HFFc6 (cell line): ENCODE measurements at regions not wholly inside any gene's neighbourhood (a gene's known extent, or its start where the extent isn't known, plus 50 kb on each side); places are given as distances from the start of the nearest gene placed in this dataset.

ENCODE experiments used
- DNase-seq: peaks from one replicate; pipeline ENCODE4 v3.0.0-alpha.2; 2018
- H3K27ac Mint-ChIP-seq: 2 replicates; pipeline ENCODE4 v1.8.0; 2020; ENCODE audit warnings: mild to moderate bottlenecking, mixed read lengths
- H3K27me3 Mint-ChIP-seq: 2 replicates; pipeline ENCODE4 v1.8.0; 2021; ENCODE audit warnings: mild to moderate bottlenecking, moderate library complexity, mixed read lengths; ENCODE audit not compliant: insufficient read depth
- H3K36me3 Mint-ChIP-seq: 2 replicates; pipeline ENCODE4 v1.8.0; 2021; ENCODE audit warnings: low read depth, mixed read lengths
- H3K4me1 Mint-ChIP-seq: 2 replicates; pipeline ENCODE4 v1.8.0; 2020; ENCODE audit warnings: low read depth, mixed read lengths
- H3K4me3 Mint-ChIP-seq: 2 replicates; pipeline ENCODE4 v1.8.0; 2020; ENCODE audit warnings: mild to moderate bottlenecking, moderate library complexity, mixed read lengths
- H3K9me3 Mint-ChIP-seq: 2 replicates; pipeline ENCODE4 v1.8.0; 2020; ENCODE audit warnings: mild to moderate bottlenecking, mixed read lengths
- TF ChIP-seq, protein P1 (sequence below): fragments of 200-600 bp; sonication (generic); IDR thresholded peaks from 2 replicates; pipeline ENCODE4 v1.5.0; 2021; ENCODE audit warnings: antibody characterized with exemption, mild to moderate bottlenecking

DNA sequence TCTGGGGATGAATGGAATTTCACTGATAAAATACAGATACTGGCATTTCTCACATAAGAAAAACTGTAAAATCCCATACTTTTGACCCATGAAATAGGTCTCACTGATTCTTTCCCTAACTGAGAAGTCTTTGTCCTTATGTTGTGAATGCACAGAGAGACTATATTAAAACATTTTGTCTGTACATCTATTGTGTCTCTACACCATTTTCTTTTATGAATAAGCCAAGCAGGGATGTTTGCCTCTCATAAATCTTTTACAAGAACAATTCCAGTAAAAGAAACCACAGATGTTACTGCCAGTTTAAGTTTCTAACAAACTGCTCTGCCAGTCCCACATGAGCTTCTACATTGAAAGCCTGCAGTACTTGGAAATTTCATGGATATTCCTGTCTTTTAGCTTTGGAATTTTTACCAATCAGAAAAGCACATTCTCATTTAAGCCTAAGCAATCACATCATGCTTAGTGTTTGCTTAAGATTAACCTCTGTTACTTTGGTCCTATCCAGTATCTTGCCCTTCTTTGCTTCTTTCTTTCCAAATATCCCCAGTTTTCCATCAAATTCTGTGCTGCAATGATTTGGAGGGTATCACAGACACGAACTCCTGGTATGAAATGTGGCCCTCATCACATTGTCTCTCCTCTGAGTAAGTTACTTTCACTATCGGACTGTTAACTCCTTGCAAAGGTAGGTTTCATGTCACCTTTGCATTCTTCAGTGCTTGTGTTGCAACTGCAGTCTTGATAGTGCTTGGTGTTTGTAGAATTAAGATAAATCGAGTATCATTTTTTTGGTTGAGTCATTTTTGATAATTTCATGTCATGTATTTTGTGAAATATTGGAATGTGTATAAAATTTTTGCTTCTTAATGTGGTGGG lies 415.1 kb upstream of the ADAMTSL1 start:
- H3K4me3 Mint-ChIP-seq, result peak overlapping the region; percentile 3; the same call in 1 of the 2 replicates
- peaks cover 4% of the 10 kb centered on the region; the same call in 1 of the 2 replicates for H3K27me3 Mint-ChIP-seq
- DNase-seq, result no peak
- H3K4me1 Mint-ChIP-seq, result peaks cover 24% of the 10 kb centered on the region; the same call in 1 of the 2 replicates
- TF ChIP-seq, protein P1, sequence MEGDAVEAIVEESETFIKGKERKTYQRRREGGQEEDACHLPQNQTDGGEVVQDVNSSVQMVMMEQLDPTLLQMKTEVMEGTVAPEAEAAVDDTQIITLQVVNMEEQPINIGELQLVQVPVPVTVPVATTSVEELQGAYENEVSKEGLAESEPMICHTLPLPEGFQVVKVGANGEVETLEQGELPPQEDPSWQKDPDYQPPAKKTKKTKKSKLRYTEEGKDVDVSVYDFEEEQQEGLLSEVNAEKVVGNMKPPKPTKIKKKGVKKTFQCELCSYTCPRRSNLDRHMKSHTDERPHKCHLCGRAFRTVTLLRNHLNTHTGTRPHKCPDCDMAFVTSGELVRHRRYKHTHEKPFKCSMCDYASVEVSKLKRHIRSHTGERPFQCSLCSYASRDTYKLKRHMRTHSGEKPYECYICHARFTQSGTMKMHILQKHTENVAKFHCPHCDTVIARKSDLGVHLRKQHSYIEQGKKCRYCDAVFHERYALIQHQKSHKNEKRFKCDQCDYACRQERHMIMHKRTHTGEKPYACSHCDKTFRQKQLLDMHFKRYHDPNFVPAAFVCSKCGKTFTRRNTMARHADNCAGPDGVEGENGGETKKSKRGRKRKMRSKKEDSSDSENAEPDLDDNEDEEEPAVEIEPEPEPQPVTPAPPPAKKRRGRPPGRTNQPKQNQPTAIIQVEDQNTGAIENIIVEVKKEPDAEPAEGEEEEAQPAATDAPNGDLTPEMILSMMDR, result no peak
- no peaks in the 10 kb centered on the region for H3K9me3 Mint-ChIP-seq
- H3K27ac Mint-ChIP-seq, result no peak overlapping the region
- H3K36me3 Mint-ChIP-seq, result no peaks in the 10 kb centered on the region

DNA sequence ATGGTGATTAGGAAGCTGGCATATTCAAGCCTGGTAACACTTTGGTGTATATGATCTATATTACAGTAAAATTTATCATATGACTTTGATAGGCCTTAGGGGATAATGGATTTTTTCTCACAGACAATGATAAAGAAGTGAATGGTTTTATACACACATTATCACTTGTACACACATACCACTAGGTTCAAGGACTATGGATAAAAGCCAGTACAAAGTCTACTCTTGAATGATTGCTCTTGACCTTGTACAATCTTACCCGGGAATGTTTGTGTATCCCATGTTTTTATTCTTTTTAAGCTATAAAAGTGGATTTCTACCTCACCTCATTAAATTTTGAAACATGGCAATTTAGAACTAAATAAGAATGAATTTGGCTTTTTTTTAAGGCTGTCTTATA lies 414.5 kb upstream of the ADAMTSL1 start:
- peaks cover 4% of the 10 kb centered on the region; the same call in 1 of the 2 replicates for H3K27me3 Mint-ChIP-seq
- H3K9me3 Mint-ChIP-seq, result no peaks in the 10 kb centered on the region
- no peak overlapping the region; the same call in 1 of the 2 replicates for H3K4me3 Mint-ChIP-seq
- DNase-seq, result no peak
- TF ChIP-seq, protein P1, result no peak
- H3K27ac Mint-ChIP-seq, result no peak overlapping the region
- peaks cover 24% of the 10 kb centered on the region; the same call in 1 of the 2 replicates for H3K4me1 Mint-ChIP-seq
- H3K36me3 Mint-ChIP-seq, result no peaks in the 10 kb centered on the region

DNA sequence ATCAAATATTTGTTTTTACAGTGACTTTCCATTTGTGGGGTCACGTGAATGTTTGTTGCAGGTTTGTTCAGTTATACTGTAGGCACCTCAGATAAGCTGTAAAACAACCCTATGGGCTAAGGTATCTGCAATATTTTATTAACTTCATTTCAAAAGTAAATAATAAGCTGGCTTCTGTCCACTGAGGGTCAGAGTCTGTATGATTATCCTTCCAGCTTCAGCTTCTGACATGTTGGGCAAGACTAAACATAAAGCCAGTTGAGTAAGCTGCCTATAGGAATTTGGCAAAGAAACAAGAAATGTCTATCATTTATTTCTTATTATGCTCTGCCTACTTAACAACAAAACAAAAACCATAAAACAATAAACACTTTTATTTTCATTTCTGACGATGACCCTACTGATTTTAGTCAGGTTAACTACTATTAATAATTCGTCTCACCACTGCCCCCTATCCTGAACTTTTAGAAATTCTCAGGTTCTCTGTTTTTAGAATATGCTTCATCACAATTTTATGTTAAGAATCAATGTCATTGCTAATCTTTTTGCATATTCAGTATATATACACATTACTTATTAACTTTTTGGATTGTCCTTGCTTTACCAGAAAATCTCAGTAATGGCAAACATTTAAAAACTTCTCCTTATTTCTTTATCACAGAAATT lies 413.6 kb upstream of the ADAMTSL1 start:
- TF ChIP-seq, protein P1, result peak; percentile 67
- no peaks in the 10 kb centered on the region for H3K9me3 Mint-ChIP-seq
- peaks cover 4% of the 10 kb centered on the region; the same call in 1 of the 2 replicates for H3K27me3 Mint-ChIP-seq
- H3K4me3 Mint-ChIP-seq, result no peak overlapping the region
- H3K36me3 Mint-ChIP-seq, result no peaks in the 10 kb centered on the region
- DNase-seq, result no peak
- H3K4me1 Mint-ChIP-seq, result peaks cover 28% of the 10 kb centered on the region; the same call in 1 of the 2 replicates
- H3K27ac Mint-ChIP-seq, result no peak overlapping the region

DNA sequence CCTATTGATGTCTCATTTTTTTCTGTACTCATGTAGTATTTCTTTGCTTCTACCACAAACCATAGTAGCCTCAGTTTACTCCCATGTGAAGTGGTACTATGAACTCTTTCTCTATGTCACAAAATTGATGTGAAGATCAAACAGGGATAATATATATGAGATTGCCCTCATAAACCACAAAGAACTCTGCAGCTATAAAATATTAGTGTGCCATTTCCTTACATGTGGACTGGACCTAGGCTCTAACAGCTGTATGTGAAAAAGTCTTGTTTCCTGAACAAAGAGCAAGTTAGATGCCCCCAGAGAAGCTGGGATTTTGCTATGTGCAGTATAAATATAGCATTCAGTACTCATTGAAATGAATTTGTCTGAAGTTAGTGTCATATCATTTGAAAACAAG lies 412.6 kb upstream of the ADAMTSL1 start:
- TF ChIP-seq, protein P1, result no peak
- Mint-ChIP-seq H3K27ac (no peak overlapping the region), H3K9me3 (no peaks in the 10 kb centered on the region), H3K4me3 (no peak overlapping the region), H3K4me1 (peaks cover 26% of the 10 kb centered on the region; the same call in 1 of the 2 replicates), H3K36me3 (no peaks in the 10 kb centered on the region), H3K27me3 (peaks cover 4% of the 10 kb centered on the region; the same call in 1 of the 2 replicates)
- DNase-seq, result no peak

DNA sequence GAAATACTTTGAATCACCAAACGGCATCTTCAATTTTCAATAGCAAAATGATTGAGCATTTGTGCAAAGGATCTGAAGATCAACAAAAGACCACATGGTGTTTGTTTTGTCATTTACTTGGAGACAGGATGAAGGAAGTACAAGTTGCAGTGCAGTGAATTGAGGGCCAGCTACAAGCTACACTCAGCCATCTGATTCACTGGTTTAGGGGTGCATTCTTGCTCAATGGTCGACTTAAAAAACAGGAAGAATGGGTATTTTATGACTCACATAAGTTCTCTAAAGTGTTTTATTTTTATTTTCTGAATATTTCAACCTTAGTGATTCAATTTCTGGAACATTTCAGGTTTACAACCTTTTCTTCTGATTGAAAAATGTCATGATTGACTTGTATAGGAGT lies 412.1 kb upstream of the ADAMTSL1 start:
- Mint-ChIP-seq H3K27me3 (peaks cover under 1% of the 10 kb centered on the region; the same call in 1 of the 2 replicates), H3K4me3 (no peak overlapping the region), H3K36me3 (no peaks in the 10 kb centered on the region), H3K9me3 (no peaks in the 10 kb centered on the region), H3K27ac (no peak overlapping the region), H3K4me1 (peaks cover 24% of the 10 kb centered on the region; the same call in 1 of the 2 replicates)
- no peak for DNase-seq
- TF ChIP-seq, protein P1, result no peak
